Fibroblast of lung (primary cell): ENCODE measurements at regions not wholly inside any gene's neighbourhood (a gene's known extent, or its start where the extent isn't known, plus 50 kb on each side); places are given as distances from the start of the nearest gene placed in this dataset.

Experiments
- EZH2 ChIP-seq: IDR thresholded peaks from 2 replicates; pipeline ENCODE4 v1.5.1; 2012; ENCODE audit warnings: low read length, control low read depth, mild to moderate bottlenecking; ENCODE audit errors: missing control alignments
- TF ChIP-seq, protein P1 (sequence below), 2 donors: IDR thresholded peaks in 1 of 2; conservative IDR thresholded peaks in 1 of 2; 1 replicate in 1 of 2; 2 replicates in 1 of 2; pipeline ENCODE4 v1.5.1; 2011 to 2012; ENCODE audit warnings: low read length in 2 of 2, control low read depth in 1 of 2, inconsistent platforms in 1 of 2, low read depth in 1 of 2, mild to moderate bottlenecking in 1 of 2

DNA sequence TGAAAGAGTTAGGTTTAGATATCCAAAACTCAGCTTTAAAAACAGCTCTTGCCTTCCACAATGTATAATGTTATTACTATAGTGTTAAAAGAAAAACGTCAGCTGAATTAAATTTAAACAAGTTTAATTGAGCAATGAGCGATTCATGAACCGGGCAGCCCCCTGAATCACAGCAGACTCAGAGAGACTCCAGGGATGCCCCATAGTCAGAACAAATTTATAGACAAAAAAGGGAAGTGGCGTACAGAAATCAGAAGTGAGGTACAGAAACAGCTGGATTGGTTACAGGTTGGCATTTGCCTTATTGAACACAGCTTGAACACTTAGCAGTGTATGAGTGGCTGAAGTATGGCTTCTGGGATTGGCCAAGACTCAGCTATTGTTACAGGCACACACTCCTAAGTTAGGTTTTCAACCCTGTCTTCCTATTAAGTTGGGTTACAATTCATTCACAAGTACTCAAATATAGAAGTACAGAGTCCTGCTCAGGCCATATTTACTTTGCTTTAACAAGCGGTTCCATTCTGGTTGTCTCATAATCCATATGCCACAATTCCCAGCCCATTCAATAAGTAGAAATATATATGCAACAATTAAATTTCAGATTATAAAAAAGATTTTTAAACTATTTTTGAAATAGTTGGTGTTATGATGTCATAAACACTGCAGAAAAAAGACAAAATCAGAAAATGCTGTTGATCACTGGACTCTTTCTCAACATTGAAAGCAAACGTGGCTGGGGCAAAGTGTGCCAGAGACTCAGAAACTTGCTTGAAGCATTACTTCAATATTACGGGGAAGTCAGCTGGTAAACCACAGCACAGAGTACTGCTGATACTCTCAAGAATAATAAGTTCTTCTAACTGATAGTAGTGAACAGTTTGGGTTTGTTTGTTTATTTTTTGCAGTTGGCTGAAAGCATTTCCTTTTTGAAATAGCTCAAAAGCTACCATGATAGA is 459.7 kb downstream of the RAB28 start:
- TF ChIP-seq, protein P1, sequence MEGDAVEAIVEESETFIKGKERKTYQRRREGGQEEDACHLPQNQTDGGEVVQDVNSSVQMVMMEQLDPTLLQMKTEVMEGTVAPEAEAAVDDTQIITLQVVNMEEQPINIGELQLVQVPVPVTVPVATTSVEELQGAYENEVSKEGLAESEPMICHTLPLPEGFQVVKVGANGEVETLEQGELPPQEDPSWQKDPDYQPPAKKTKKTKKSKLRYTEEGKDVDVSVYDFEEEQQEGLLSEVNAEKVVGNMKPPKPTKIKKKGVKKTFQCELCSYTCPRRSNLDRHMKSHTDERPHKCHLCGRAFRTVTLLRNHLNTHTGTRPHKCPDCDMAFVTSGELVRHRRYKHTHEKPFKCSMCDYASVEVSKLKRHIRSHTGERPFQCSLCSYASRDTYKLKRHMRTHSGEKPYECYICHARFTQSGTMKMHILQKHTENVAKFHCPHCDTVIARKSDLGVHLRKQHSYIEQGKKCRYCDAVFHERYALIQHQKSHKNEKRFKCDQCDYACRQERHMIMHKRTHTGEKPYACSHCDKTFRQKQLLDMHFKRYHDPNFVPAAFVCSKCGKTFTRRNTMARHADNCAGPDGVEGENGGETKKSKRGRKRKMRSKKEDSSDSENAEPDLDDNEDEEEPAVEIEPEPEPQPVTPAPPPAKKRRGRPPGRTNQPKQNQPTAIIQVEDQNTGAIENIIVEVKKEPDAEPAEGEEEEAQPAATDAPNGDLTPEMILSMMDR (conservative IDR thresholded peaks at IDR 0.05 in 1 of 2, IDR thresholded peaks at IDR 0.05 in 1 of 2; ENCODE audit: low read depth in 1 of 2, low read length in 2 of 2) = no peak
- no peak for TF ChIP-seq EZH2
